Heart left ventricle (tissue), 13 donors: ENCODE measurements at regions not wholly inside any gene's neighbourhood (a gene's known extent, or its start where the extent isn't known, plus 50 kb on each side); places are given as distances from the start of the nearest gene placed in this dataset.

Experiments used
- POLR2A ChIP-seq, 2 donors: fragments of 450-650 bp; IDR thresholded peaks; one replicate each; pipeline ENCODE4 v1.6.1; 2017; ENCODE audit warnings: antibody characterized with exemption in 2 of 2, mild to moderate bottlenecking in 2 of 2, moderate library complexity in 2 of 2
- TF ChIP-seq, protein P1 (sequence below), 12 donors: fragments of 200-600 bp; sonication (generic) in 4 of 12; IDR thresholded peaks; one replicate each; pipeline versions ENCODE4 v1.5.0 to v1.8.0; 2018 to 2022; ENCODE audit warnings: antibody characterized with exemption in 12 of 12, mild to moderate bottlenecking in 5 of 12
- donor health status: ischemic (EF 13 %, LVEDD 7.1; RV severe dilation, severe dysfunction).
- donor health status: DM: no; HTN: yes; CAD: no.
- donor health status: DM: no; HTN: no; CAD: no.
- donor health status: ischemic (EF 25% LVEDD 6.9; RV normal size, moderate dysfunction).
- donor health status: ischemic (EF 25% LVEDD 5.7; RV mildly dilated, moderate dysfunction).
- donor health status: ischemic (EF 35%, LVEDD 5.7; RV mildly dilated, moderate dysfunction).
- donor health status: nonischemic (EF 11% LVEDD 7.7; RV severe dilation, severe dysfunction).
- donor health status: DM: yes; HTN: yes; CAD: no.
- donor health status: PGD.
- donor health status: ischemic (EF 29% LVEDD 5.4; RV normal size, mild dysfunction).
- donor health status: nonischemic (EF 23%, LVEDD 6.1; RV moderate dilation, normal function).

DNA sequence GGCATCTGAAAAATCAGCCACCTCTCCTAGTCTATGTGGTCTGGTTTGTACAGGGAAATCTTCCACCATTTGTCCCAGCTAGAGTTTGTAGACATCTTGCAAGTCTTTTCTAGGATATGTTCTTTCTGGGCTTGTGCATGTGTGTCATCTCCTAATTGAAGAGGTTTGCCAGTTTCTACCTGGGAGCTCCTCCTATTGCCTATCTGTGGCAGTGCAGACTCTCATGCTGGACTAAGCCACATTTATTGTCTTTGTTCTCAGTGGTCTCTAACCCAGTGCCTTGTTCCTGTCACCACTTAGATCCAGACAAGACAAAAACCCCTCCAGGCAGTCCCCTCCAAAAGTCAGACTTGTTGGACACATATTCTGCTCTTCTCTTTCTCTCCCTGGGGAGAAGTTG is 72.0 kb upstream of the MRPS9 start:
- TF ChIP-seq, protein P1, sequence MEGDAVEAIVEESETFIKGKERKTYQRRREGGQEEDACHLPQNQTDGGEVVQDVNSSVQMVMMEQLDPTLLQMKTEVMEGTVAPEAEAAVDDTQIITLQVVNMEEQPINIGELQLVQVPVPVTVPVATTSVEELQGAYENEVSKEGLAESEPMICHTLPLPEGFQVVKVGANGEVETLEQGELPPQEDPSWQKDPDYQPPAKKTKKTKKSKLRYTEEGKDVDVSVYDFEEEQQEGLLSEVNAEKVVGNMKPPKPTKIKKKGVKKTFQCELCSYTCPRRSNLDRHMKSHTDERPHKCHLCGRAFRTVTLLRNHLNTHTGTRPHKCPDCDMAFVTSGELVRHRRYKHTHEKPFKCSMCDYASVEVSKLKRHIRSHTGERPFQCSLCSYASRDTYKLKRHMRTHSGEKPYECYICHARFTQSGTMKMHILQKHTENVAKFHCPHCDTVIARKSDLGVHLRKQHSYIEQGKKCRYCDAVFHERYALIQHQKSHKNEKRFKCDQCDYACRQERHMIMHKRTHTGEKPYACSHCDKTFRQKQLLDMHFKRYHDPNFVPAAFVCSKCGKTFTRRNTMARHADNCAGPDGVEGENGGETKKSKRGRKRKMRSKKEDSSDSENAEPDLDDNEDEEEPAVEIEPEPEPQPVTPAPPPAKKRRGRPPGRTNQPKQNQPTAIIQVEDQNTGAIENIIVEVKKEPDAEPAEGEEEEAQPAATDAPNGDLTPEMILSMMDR (IDR thresholded peaks at IDR 0.05): no peak
- TF ChIP-seq POLR2A (IDR thresholded peaks at IDR 0.05): no peak
